Trophoblast cell (in vitro differentiated cells and primary cell): ENCODE measurements at regions not wholly inside any gene's neighbourhood (a gene's known extent, or its start where the extent isn't known, plus 50 kb on each side); places are given as distances from the start of the nearest gene placed in this dataset.
"Not testable (repeated sequence)": the region's sequence is repeated elsewhere in the genome, so short reads cannot be mapped to it uniquely, and the experiment has no call there.

Experiments used
- DNase-seq, 2 donors: peaks; one replicate each; pipeline ENCODE4 v3.0.0-alpha.2; 2016
- H2AFZ ChIP-seq: 2 replicates; pipeline ENCODE4 v1.6.1; 2013; ENCODE audit warnings: low read length, moderate library complexity, mild to moderate bottlenecking; ENCODE audit not compliant: insufficient read depth, poor library complexity
- H2AK5ac ChIP-seq: 2 replicates; pipeline ENCODE4 v1.6.1; 2013; ENCODE audit warnings: mild to moderate bottlenecking, low read length
- H2BK120ac ChIP-seq: 2 replicates; pipeline ENCODE4 v1.6.1; 2013; ENCODE audit warnings: low read length, mild to moderate bottlenecking, moderate library complexity; ENCODE audit not compliant: insufficient read depth, poor library complexity
- H2BK12ac ChIP-seq: 2 replicates; pipeline ENCODE4 v1.6.1; 2013; ENCODE audit warnings: mild to moderate bottlenecking, low read length, moderate library complexity
- H2BK5ac ChIP-seq: 2 replicates; pipeline ENCODE4 v1.6.1; 2013; ENCODE audit warnings: low read length, low read depth, moderate library complexity, mild to moderate bottlenecking; ENCODE audit not compliant: poor library complexity
- H3K14ac ChIP-seq: 2 replicates; pipeline ENCODE4 v1.6.1; 2013; ENCODE audit warnings: mild to moderate bottlenecking, low read length
- H3K18ac ChIP-seq: 2 replicates; pipeline ENCODE4 v1.6.1; 2013; ENCODE audit warnings: mild to moderate bottlenecking, low read length
- H3K23ac ChIP-seq: 2 replicates; pipeline ENCODE4 v1.6.1; 2013; ENCODE audit warnings: low read length
- H3K27ac ChIP-seq: 2 replicates; pipeline ENCODE4 v1.5.1; 2013; ENCODE audit warnings: low read depth, mild to moderate bottlenecking, inconsistent platforms, low read length, moderate library complexity
- H3K27me3 ChIP-seq: 2 replicates; pipeline ENCODE4 v1.6.1; 2013; ENCODE audit warnings: inconsistent platforms, mild to moderate bottlenecking, low read length, moderate library complexity; ENCODE audit not compliant: insufficient read depth
- H3K36me3 ChIP-seq, 2 experiments: 1 replicate in 1 of 2; 2 replicates in 1 of 2; pipeline ENCODE4 v1.6.1; 2013; ENCODE audit warnings: low read length in 2 of 2, mild to moderate bottlenecking in 2 of 2, moderate library complexity in 1 of 2; ENCODE audit not compliant: insufficient read depth in 2 of 2, control insufficient read depth in 1 of 2
- H3K4ac ChIP-seq: 2 replicates; pipeline ENCODE4 v1.6.1; 2013; ENCODE audit warnings: low read depth, mild to moderate bottlenecking, low read length, moderate library complexity
- H3K4me1 ChIP-seq, 2 experiments: 1 replicate in 1 of 2; 2 replicates in 1 of 2; pipeline ENCODE4 v1.6.1; 2013; ENCODE audit warnings: low read length in 2 of 2, mild to moderate bottlenecking in 2 of 2, moderate library complexity in 1 of 2; ENCODE audit not compliant: insufficient read depth in 2 of 2, control insufficient read depth in 1 of 2
- H3K4me2 ChIP-seq: 2 replicates; pipeline ENCODE4 v1.6.1; 2013; ENCODE audit warnings: inconsistent platforms, mild to moderate bottlenecking, low read length, moderate library complexity
- H3K4me3 ChIP-seq: 2 replicates; pipeline ENCODE4 v1.5.1; 2013; ENCODE audit warnings: mild to moderate bottlenecking, low read depth, low read length, inconsistent platforms
- H3K79me1 ChIP-seq: one replicate; pipeline ENCODE4 v1.6.1; 2013; ENCODE audit warnings: low read length
- H3K79me2 ChIP-seq: 2 replicates; pipeline ENCODE4 v1.6.1; 2013; ENCODE audit warnings: low read length, mild to moderate bottlenecking; ENCODE audit not compliant: control insufficient read depth, insufficient read depth, poor library complexity
- H3K9ac ChIP-seq: 2 replicates; pipeline ENCODE4 v1.6.1; 2013; ENCODE audit warnings: mild to moderate bottlenecking, low read length
- H3K9me3 ChIP-seq: 2 replicates; pipeline ENCODE4 v1.6.1; 2013; ENCODE audit warnings: low read depth, mild to moderate bottlenecking, control low read depth, inconsistent platforms, low read length; ENCODE audit not compliant: insufficient read depth
- H4K12ac ChIP-seq: 2 replicates; pipeline ENCODE4 v1.6.1; 2013; ENCODE audit warnings: low read depth, mild to moderate bottlenecking, low read length, moderate library complexity
- H4K8ac ChIP-seq: 2 replicates; pipeline ENCODE4 v1.6.1; 2013; ENCODE audit warnings: low read depth, mild to moderate bottlenecking, low read length, moderate library complexity
- H4K91ac ChIP-seq: one replicate; pipeline ENCODE4 v1.6.1; 2013; ENCODE audit warnings: low read depth, mild to moderate bottlenecking, low read length, moderate library complexity
- WGBS: extraction: QIAGEN DNeasy Blood & Tissue Kit; methylation state at CpG from one replicate; pipeline ENCODE4 v1.1.7; 2013; ENCODE audit warnings: missing lambda C conversion rate; ENCODE audit not compliant: insufficient read length, insufficient coverage; ENCODE audit errors: extremely low coverage; 5-methylcytosine and 5-hydroxymethylcytosine counted together

DNA sequence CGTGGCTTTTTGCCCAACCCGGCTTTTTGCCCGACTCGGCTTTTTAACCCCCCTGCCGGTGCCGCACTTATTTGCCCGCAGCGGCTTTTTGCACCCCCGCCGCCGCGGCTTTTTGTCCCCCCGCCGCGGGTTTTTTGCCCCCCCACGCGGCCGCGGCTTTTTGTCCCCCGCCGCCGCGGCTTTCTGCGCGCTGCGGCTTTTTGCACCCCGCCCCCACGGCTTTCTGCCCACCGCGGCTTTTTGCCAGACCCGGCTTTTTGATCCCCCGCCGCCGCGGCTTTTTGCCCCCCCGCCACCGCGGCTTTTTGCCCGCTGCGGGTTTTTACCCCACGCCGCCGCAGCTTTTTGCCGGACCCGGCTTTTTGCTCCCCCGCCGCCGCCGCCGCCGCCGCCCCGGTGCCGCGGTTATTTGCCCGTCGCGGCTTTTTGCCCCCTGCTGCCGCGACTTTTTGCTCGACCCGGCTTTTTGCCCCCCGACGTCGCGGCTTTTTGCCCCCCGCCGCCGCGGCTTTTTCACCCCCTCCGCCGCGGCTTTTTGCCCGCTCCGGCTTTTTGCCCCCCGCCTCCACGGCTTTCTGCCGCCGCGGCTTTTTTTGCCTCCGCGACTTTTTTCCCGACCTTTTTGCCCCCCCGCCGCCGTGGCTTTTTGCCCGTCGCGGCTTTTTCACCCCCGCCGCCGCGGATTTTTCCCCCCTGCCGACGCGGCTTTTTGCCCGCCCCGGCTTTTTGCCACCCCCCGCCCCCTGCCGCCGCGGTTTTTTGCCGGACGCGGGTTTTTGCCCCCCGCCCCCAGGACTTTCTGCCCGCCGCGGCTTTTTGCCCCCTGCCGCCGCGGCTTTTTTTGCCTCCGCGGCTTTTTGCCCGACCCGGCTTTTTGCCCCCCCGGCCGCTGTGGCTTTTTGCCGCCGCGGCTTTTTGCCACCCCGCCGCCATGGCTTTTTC lies 2786.5 kb downstream of the RPIA start:
- H3K4me3 ChIP-seq: peak overlapping the region; percentile 54
- no peak overlapping the region for H4K12ac ChIP-seq
- H4K91ac ChIP-seq: no peak overlapping the region

DNA sequence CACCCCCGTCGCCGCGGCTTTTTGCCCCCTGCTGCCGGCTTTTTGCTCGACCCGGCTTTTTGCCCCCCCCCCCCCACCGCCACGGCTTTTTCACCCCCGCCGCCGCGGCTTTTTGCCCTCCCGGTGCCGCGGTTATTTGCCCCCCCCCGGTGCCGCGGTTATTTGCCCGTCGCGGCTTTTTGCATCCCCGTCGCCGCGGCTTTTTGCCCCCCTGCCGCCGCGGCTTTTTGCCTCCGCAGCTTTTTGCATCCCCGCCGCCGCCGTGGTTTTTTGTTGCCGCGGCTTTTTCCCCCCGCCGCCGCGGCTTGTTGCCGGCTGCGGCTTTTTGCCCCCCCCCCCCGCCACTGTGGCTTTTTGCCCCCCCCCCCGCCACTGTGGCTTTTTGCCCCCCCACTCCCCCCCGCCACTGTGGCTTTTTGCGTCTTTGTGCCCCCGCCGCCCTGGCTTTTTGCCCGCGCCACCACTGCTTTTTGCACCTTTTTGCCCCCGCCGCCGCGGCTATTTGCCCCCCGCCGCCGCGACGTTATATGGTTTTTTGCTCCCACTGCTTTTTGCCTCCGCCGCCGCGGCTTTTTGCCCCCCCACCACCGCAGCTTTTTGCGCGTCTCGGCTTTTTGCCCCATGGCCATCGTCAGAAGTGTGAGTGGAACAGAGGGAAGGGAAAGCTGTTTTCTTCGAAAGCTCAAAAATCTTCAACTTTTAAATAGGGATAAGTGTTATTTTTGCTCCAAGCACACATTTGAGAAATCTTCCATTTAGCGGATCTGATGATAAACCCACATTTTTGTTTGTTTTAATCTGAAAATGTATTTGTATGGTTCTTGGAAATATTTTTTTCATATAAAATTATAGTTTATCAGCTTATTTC lies 2787.6 kb downstream of the RPIA start:
- not testable (repeated sequence) for H4K12ac ChIP-seq, H2AK5ac ChIP-seq, H4K91ac ChIP-seq, H4K8ac ChIP-seq, H3K79me1 ChIP-seq, H2BK120ac ChIP-seq, H3K14ac ChIP-seq, H3K9me3 ChIP-seq, H3K79me2 ChIP-seq, H3K4me1 ChIP-seq, H3K23ac ChIP-seq, H3K18ac ChIP-seq, H3K27ac ChIP-seq, H3K4ac ChIP-seq, H3K4me3 ChIP-seq, H3K9ac ChIP-seq, H2AFZ ChIP-seq, H2BK12ac ChIP-seq, H3K36me3 ChIP-seq, H2BK5ac ChIP-seq
- H3K27me3 ChIP-seq: peaks cover 17% of the 10 kb centered on the region
- no CpG with 5 or more reads among the region's 70 CpGs for WGBS
- peak in 1 of 2 donors; percentile 0 for DNase-seq
- peak overlapping the region; percentile 86 for H3K4me2 ChIP-seq

More for the DNA sequence above, 2786.5 kb downstream of the RPIA start:
- peak overlapping the region; percentile 29 for H3K14ac ChIP-seq
- peaks cover 4% of the 10 kb centered on the region for H3K9me3 ChIP-seq
- no peaks in the 10 kb centered on the region for H3K36me3 ChIP-seq
- peaks cover 17% of the 10 kb centered on the region for H3K27me3 ChIP-seq
- H3K79me2 ChIP-seq: no peaks in the 10 kb centered on the region
- H3K4me1 ChIP-seq: peaks cover 0 to 7% of the 10 kb centered on the region in 2 experiments
- no peak overlapping the region for H2BK5ac ChIP-seq
- no peak overlapping the region for H2BK12ac ChIP-seq
- WGBS: no CpG with 5 or more reads among the region's 123 CpGs
- no peak overlapping the region for H3K27ac ChIP-seq
- peak overlapping the region; percentile 56 for H4K8ac ChIP-seq
- H3K4me2 ChIP-seq: peak overlapping the region; percentile 86
- no peak overlapping the region for H3K9ac ChIP-seq
- H3K79me1 ChIP-seq: no peaks in the 10 kb centered on the region
- DNase-seq: peak in 1 of 2 donors; percentile 46
- no peak overlapping the region for H2BK120ac ChIP-seq
- no peak overlapping the region for H3K23ac ChIP-seq
- no peak overlapping the region for H2AK5ac ChIP-seq
- H2AFZ ChIP-seq: peak overlapping the region; percentile 83
- H3K18ac ChIP-seq: no peak overlapping the region
- H3K4ac ChIP-seq: no peak overlapping the region

DNA sequence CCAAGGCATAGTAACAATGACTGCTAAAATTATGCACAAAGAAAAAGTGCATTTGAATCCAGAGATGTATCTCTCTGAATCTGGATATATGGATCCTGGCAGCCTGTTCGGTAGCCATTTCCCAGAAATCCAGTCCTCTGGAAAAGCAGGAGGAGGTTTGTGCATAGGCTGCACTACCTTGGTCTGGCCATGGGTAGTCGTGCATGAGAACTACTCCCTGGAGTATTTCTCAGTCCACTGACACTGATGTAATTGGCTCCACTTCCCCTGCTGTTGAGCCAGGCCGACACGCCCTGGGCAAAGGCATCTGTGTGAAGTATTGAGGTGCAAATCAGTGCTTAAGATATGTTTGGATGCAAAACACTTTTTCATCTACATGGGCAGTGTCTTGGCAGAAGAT lies 2793.8 kb downstream of the RPIA start:
- WGBS: no CpG with 5 or more reads among the region's 4 CpGs

DNA sequence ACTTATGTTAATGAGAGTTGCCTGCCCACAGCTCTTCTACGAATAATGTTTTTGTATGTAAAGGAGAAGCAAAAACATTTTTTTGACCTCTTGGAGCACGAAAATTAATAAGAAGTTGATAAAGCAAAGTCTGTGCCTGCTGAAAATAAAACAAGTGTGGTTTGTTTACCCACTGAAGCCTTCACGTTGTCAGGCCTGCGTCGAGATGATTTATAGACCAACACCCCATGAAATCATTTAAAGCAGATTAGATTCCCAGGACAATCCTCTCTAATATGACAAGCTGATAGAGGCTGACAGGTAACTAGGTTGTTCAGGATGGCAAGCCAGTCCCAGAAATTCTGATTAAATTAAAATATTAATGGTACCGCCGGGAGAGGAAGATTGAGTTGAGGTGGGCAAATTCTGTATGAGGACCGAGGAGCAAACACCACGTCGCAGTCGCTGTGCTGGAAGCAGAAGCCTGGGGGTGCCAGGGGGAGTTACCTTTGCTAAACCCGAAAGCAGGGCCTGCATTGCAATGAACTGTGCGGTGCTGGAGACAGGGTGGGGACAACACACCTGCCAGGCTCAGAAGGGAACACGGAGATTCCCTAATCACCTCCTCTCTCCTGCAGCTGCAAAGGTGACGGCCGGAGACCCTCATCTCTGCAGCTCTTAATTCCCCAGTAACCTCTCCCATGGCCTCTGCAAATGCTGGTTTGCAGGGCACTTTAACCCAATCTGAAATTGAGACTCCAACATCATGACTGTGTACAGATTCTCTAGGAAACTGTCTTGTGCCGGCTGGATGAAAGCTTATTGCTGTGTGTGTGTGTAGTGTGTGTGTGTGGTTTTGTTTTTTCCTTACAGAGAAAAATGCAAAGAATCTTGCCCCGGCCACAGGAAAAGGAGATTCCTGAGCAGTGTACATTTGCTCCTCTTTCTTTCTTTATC lies 2805.9 kb downstream of the RPIA start:
- not testable (repeated sequence) for H3K18ac ChIP-seq, H3K4me2 ChIP-seq, H3K27ac ChIP-seq, H4K8ac ChIP-seq, H3K9me3 ChIP-seq, H3K79me2 ChIP-seq, H2BK12ac ChIP-seq, H4K12ac ChIP-seq, H4K91ac ChIP-seq, H3K36me3 ChIP-seq, H3K4me1 ChIP-seq, H3K9ac ChIP-seq, H3K4ac ChIP-seq, H2BK120ac ChIP-seq, DNase-seq, H3K79me1 ChIP-seq, H2BK5ac ChIP-seq, H3K4me3 ChIP-seq, H3K23ac ChIP-seq, H2AK5ac ChIP-seq, H3K14ac ChIP-seq, H2AFZ ChIP-seq, H3K27me3 ChIP-seq
- no CpG with 5 or more reads among the region's 18 CpGs for WGBS

More for the DNA sequence above, 2793.8 kb downstream of the RPIA start:
- H3K27ac ChIP-seq, H2BK120ac ChIP-seq, H2AFZ ChIP-seq, H3K18ac ChIP-seq, H3K79me2 ChIP-seq, H2BK5ac ChIP-seq, H4K12ac ChIP-seq, H3K4me1 ChIP-seq, H4K91ac ChIP-seq, H3K4me2 ChIP-seq, DNase-seq, H3K4me3 ChIP-seq, H3K79me1 ChIP-seq, H3K23ac ChIP-seq, H2BK12ac ChIP-seq, H3K36me3 ChIP-seq, H3K9ac ChIP-seq, H3K4ac ChIP-seq, H3K9me3 ChIP-seq, H3K14ac ChIP-seq, H3K27me3 ChIP-seq, H4K8ac ChIP-seq, H2AK5ac ChIP-seq: not testable (repeated sequence)
